Gastroesophageal sphincter (tissue), 4 donors: ENCODE measurements at regions not wholly inside any gene's neighbourhood (a gene's known extent, or its start where the extent isn't known, plus 50 kb on each side); places are given as distances from the start of the nearest gene placed in this dataset.
A peak's percentile ranks its signal among the peaks of the same experiment; 100 is the strongest.

Experiments used
- ATAC-seq: fragments of 150-250 bp; one replicate; pipeline ENCODE4 v1.9.1; 2016; ENCODE audit warnings: mild to moderate bottlenecking, moderate library complexity
- H3K27ac ChIP-seq, 4 donors: fragments of 200-600 bp; sonication (generic) in 3 of 4; 1 replicate in 3 of 4; 2 replicates in 1 of 4; pipeline ENCODE4 v1.5.1; 2016 to 2019
- H3K27me3 ChIP-seq: fragments of 200-600 bp; sonication (generic); one replicate; pipeline ENCODE4 v1.5.1; 2019
- H3K36me3 ChIP-seq, 2 donors: fragments of 200-600 bp; sonication (generic); one replicate each; pipeline ENCODE4 v1.5.1; 2019; ENCODE audit warnings: control low read depth in 1 of 2
- H3K4me1 ChIP-seq, 3 donors: fragments of 200-600 bp; sonication (generic); 1 replicate in 2 of 3; 2 replicates in 1 of 3; pipeline ENCODE4 v1.5.1; 2016 to 2019; ENCODE audit warnings: control low read depth in 2 of 3
- H3K4me3 ChIP-seq, 2 donors: fragments of 200-600 bp; sonication (generic); one replicate each; pipeline ENCODE4 v1.5.1; 2019; ENCODE audit warnings: mild to moderate bottlenecking in 1 of 2, moderate library complexity in 1 of 2
- H3K9me3 ChIP-seq, 3 donors: fragments of 200-600 bp; sonication (generic); one replicate each; pipeline ENCODE4 v1.5.1; 2017 to 2019; ENCODE audit warnings: control low read depth in 2 of 3
- EP300 ChIP-seq: sonication (generic); formaldehyde crosslinking; IDR thresholded peaks from one replicate; pipeline ENCODE4 v1.6.1; 2017; ENCODE audit warnings: antibody characterized with exemption, mild to moderate bottlenecking
- POLR2A ChIP-seq, 2 donors: fragments of 450-650 bp; IDR thresholded peaks; one replicate each; pipeline ENCODE4 v1.6.1; 2017; ENCODE audit warnings: antibody characterized with exemption in 2 of 2, mild to moderate bottlenecking in 2 of 2, moderate library complexity in 1 of 2
- POLR2AphosphoS5 ChIP-seq: sonication (generic); formaldehyde crosslinking; IDR thresholded peaks from one replicate; pipeline ENCODE4 v1.6.1; 2017; ENCODE audit warnings: antibody characterized with exemption
- WGBS, 2 donors: methylation state at CpG; one replicate each; pipeline ENCODE4 v1.1.5; 2018; ENCODE audit warnings: low coverage in 1 of 2; 5-methylcytosine and 5-hydroxymethylcytosine counted together
- TF ChIP-seq, protein P1 (sequence below), 4 experiments: fragments of 200-600 bp in 2 of 4; fragments of 450-650 bp in 2 of 4; sonication (generic) in 1 of 4; IDR thresholded peaks; one replicate each; pipeline ENCODE4 v1.5.1; 2017 to 2019; ENCODE audit warnings: antibody characterized with exemption in 4 of 4, mild to moderate bottlenecking in 2 of 4, moderate library complexity in 2 of 4

DNA sequence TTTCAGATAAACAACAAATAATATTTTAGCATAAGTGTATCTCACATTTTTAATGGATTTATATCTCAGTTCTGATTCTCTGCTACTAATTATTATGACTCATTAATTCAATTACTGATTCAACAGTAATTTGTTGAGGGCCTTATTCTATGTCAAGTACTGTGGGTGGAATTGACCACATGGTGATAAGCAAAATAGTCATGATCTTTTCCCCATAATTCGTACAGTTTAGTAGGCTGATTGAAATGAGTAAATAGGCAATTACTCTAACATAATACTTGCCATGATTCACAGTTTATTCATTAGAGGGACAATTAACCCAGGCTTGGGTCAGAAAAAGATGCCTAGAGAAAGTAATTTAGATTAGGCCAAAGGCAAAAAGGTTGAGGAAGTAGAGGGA lies 60.9 kb upstream of the SLC4A7 start:
- Histone ChIP-seq H3K27ac (no peak overlapping the region), H3K4me1 (peaks cover 0 to 4% (median 0%) of the 10 kb centered on the region in 3 donors), H3K4me3 (no peak overlapping the region), H3K27me3 (no peaks in the 10 kb centered on the region), H3K36me3 (no peaks in the 10 kb centered on the region), H3K9me3 (no peaks in the 10 kb centered on the region)
- ATAC-seq = no peak
- TF ChIP-seq POLR2A (IDR thresholded peaks at IDR 0.05) (no peak), POLR2AphosphoS5 (no peak), EP300 (no peak)
- TF ChIP-seq, protein P1, sequence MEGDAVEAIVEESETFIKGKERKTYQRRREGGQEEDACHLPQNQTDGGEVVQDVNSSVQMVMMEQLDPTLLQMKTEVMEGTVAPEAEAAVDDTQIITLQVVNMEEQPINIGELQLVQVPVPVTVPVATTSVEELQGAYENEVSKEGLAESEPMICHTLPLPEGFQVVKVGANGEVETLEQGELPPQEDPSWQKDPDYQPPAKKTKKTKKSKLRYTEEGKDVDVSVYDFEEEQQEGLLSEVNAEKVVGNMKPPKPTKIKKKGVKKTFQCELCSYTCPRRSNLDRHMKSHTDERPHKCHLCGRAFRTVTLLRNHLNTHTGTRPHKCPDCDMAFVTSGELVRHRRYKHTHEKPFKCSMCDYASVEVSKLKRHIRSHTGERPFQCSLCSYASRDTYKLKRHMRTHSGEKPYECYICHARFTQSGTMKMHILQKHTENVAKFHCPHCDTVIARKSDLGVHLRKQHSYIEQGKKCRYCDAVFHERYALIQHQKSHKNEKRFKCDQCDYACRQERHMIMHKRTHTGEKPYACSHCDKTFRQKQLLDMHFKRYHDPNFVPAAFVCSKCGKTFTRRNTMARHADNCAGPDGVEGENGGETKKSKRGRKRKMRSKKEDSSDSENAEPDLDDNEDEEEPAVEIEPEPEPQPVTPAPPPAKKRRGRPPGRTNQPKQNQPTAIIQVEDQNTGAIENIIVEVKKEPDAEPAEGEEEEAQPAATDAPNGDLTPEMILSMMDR (IDR thresholded peaks at IDR 0.05) = no peak
- 42 to 60% methylated on average over 1 of the region's 1 CpG for WGBS, 2 donors

DNA sequence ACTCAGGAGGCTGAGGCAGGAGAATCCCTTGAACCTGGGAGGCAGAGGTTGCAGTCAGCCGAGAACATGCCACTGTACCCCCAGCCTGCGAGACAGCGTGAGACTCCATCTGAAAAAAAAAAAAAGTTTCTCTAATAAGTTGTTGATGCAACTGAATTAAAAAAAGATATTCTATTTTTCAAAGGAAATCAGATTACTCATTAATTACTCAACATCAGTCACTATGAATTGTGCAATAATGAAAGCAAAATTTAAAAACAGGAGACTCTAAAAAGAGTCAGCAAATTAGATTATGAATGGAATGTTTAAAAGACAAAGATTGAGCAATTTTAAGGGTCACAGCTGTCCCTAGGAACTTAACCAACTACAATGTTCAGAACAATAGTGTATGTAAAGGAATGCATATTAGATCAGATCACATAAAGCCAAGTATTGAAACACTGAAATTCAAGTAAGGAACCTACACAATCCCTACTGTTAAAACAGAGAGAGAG lies 60.2 kb upstream of the SLC4A7 start:
- TF ChIP-seq EP300 (no peak), POLR2AphosphoS5 (peak; percentile 53)
- WGBS, 2 donors = no CpG with 5 or more reads among the region's 3 CpGs
- ATAC-seq = peak; percentile 78
- H3K4me3 ChIP-seq = no peak overlapping the region
- H3K4me1 ChIP-seq = peaks cover 0 to 4% (median 0%) of the 10 kb centered on the region in 3 donors
- H3K9me3 ChIP-seq = no peaks in the 10 kb centered on the region
- no peaks in the 10 kb centered on the region for H3K36me3 ChIP-seq
- no peak overlapping the region for H3K27ac ChIP-seq
- no peaks in the 10 kb centered on the region for H3K27me3 ChIP-seq

DNA sequence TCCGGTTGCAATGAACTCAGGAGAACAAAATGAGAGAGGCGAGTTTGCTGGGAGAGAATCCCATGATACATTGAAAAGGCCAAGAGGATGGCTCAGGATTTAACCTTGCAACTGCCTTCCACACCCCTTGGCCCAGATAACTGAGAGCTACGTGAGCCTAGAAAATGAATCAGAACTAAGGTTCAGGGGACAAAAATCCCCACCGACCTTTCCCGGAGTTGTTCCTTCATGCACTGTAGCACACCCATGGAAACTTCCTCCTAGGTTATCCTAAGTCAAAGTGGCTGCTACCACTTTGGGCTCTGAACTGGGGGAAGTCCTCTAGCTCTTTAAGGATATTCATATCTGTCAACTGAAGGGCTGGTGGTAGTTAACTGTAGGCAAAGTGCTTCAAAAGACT lies 58.3 kb upstream of the SLC4A7 start:
- Histone ChIP-seq H3K27ac (no peak overlapping the region), H3K9me3 (no peaks in the 10 kb centered on the region), H3K4me1 (peaks cover 0 to 4% (median 0%) of the 10 kb centered on the region in 3 donors), H3K4me3 (no peak overlapping the region), H3K27me3 (no peaks in the 10 kb centered on the region), H3K36me3 (no peaks in the 10 kb centered on the region)
- TF ChIP-seq, protein P1 (IDR thresholded peaks at IDR 0.05) = no peak
- no peak for TF ChIP-seq EP300
- ATAC-seq = peak; percentile 22
- WGBS, 2 donors = 60 to 94% methylated on average over 2 to 5 of the region's 5 CpGs

DNA sequence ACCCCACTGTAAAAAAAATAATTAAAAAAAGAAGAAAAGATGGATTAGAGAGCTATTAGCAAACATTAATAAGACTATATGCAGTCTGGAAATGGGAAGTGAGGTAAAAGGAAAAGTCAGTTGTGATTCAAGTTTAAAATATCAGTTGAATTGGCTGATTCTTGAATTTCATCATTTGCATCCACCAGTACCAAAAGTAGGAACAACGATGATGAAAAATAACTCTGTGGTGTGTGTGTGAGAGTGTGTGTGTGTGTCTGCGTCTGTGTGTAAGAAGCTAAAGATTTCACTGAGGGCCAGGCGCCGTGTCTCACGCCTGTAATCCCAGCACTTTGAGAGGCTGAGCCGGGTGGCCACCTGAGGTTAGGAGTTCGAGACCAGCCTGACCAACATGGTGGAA lies 56.0 kb upstream of the SLC4A7 start:
- Histone ChIP-seq H3K36me3 (no peaks in the 10 kb centered on the region), H3K27me3 (no peaks in the 10 kb centered on the region), H3K9me3 (no peaks in the 10 kb centered on the region), H3K4me3 (no peak overlapping the region), H3K4me1 (peaks cover 0 to 22% (median 7%) of the 10 kb centered on the region in 3 donors), H3K27ac (no peak overlapping the region)
- TF ChIP-seq POLR2AphosphoS5 (no peak), EP300 (no peak), POLR2A (IDR thresholded peaks at IDR 0.05) (no peak)
- TF ChIP-seq, protein P1 (IDR thresholded peaks at IDR 0.05) = no peak
- ATAC-seq = no peak
- WGBS, 2 donors = 95 to 97% methylated on average over 7 of the region's 7 CpGs

DNA sequence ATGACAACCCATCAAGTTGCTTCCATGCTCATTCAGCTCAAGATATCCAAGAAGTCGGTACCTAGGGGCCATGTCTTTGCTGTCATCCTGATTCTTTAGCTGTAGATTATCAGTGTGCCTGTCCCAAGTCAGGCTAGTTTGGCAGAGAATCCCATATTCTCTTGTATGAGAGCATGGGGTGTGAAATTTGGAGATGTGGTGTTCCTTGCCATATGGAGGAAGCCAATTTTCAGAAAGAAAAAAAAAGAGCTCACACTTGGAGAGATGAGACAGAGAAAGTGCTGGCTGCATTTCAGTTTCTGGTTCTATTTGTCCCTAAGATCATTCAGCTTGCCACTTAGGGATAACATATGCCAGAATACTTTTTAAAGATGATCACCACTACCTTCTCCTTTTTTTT lies 52.3 kb upstream of the SLC4A7 start:
- TF ChIP-seq, protein P1 (IDR thresholded peaks at IDR 0.05) = no peak
- TF ChIP-seq POLR2AphosphoS5 (no peak), POLR2A (IDR thresholded peaks at IDR 0.05) (no peak), EP300 (no peak)
- 85 to 100% methylated on average over 1 of the region's 1 CpG for WGBS, 2 donors
- Histone ChIP-seq H3K36me3 (no peaks in the 10 kb centered on the region), H3K4me1 (peaks cover 9 to 46% (median 19%) of the 10 kb centered on the region in 3 donors), H3K27ac (peak overlapping the region in 1 of 4 donors; percentile 74), H3K27me3 (no peaks in the 10 kb centered on the region), H3K9me3 (no peaks in the 10 kb centered on the region), H3K4me3 (no peak overlapping the region)
- ATAC-seq = no peak
